ENCODE measurements at regions not wholly inside any gene's neighbourhood (a gene's known extent, or its start where the extent isn't known, plus 50 kb on each side); places are given as distances from the start of the nearest gene placed in this dataset.

GRCh38 chr3:99031778-99032177 is 130.3 kb upstream of the DCBLD2 start:
- Histone ChIP-seq H3K27me3 (ENCODE audit: control insufficient read depth in 1 of 2, insufficient read depth in 2 of 2, low read length in 2 of 2) (no peaks in the 10 kb centered on the region), H3K36me3 (replicated peaks in 1 of 2; ENCODE audit: control insufficient read depth in 1 of 2, insufficient read depth in 2 of 2, low read length in 2 of 2) (no peaks in the 10 kb centered on the region), H3K9ac (ENCODE audit: insufficient read depth, low read depth, low read length) (no peak overlapping the region), H2AFZ (ENCODE audit: low read length) (no peak overlapping the region), H3K4me2 (ENCODE audit: low read depth, low read length) (no peak overlapping the region), H3K9me3 (ENCODE audit: low read length) (no peaks in the 10 kb centered on the region), H4K20me1 (ENCODE audit: insufficient read depth, low read length) (no peaks in the 10 kb centered on the region), H3K79me2 (ENCODE audit: insufficient read depth, low read length) (no peaks in the 10 kb centered on the region), H3K27ac (ENCODE audit: extremely low read length, insufficient read depth, low read length) (no peak overlapping the region), H3K4me3 (replicated peaks in 1 of 3; ENCODE audit: insufficient read depth in 1 of 3, low read depth in 2 of 3, low read length in 3 of 3) (no peak overlapping the region), H3K4me1 (ENCODE audit: insufficient read depth, low read length) (no peaks in the 10 kb centered on the region)
- WGBS (ENCODE audit: low lambda C conversion rate) = 16% methylated on average over 4 of the region's 4 CpGs
- FAIRE-seq (no peak), ATAC-seq (no peak), DNase-seq (ENCODE audit: low spot score) (no peak)
- in situ Hi-C loops (cut with HindIII; ENCODE audit: extremely low pct_ligation_motif_present, low pct_unique_long_range_greater_than_20kb) = no loop called here
- POLR2A ChIA-PET = no interaction called here
- CTCF ChIA-PET (ENCODE audit: low intra/inter-chr PET ratio, low total read pairs) = no interaction called here
- TF ChIP-seq ZNF563 (CRISPR knock-in tag; IDR thresholded peaks at IDR 0.05) (no peak), ZNF577 (CRISPR knock-in tag; IDR thresholded peaks at IDR 0.05; ENCODE audit: borderline replicate concordance, low read depth) (no peak), ZNF333 (CRISPR knock-in tag; IDR thresholded peaks at IDR 0.05; ENCODE audit: borderline replicate concordance) (no peak), REL (CRISPR knock-in tag; conservative IDR thresholded peaks at IDR 0.05) (no peak)
- TF ChIP-seq, protein P1, sequence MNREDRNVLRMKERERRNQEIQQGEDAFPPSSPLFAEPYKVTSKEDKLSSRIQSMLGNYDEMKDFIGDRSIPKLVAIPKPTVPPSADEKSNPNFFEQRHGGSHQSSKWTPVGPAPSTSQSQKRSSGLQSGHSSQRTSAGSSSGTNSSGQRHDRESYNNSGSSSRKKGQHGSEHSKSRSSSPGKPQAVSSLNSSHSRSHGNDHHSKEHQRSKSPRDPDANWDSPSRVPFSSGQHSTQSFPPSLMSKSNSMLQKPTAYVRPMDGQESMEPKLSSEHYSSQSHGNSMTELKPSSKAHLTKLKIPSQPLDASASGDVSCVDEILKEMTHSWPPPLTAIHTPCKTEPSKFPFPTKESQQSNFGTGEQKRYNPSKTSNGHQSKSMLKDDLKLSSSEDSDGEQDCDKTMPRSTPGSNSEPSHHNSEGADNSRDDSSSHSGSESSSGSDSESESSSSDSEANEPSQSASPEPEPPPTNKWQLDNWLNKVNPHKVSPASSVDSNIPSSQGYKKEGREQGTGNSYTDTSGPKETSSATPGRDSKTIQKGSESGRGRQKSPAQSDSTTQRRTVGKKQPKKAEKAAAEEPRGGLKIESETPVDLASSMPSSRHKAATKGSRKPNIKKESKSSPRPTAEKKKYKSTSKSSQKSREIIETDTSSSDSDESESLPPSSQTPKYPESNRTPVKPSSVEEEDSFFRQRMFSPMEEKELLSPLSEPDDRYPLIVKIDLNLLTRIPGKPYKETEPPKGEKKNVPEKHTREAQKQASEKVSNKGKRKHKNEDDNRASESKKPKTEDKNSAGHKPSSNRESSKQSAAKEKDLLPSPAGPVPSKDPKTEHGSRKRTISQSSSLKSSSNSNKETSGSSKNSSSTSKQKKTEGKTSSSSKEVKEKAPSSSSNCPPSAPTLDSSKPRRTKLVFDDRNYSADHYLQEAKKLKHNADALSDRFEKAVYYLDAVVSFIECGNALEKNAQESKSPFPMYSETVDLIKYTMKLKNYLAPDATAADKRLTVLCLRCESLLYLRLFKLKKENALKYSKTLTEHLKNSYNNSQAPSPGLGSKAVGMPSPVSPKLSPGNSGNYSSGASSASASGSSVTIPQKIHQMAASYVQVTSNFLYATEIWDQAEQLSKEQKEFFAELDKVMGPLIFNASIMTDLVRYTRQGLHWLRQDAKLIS (CRISPR knock-in tag; IDR thresholded peaks at IDR 0.05) = no peak
- BruUV-seq (replicated peaks) = no TSS peak
- intact Hi-C loops (cut with micrococcal nuclease; ENCODE audit: unreplicated experiment) = no loop called here

All from HepG2 (cell line).